Kasumi-1 (cell line): ENCODE measurements at regions not wholly inside any gene's neighbourhood (a gene's known extent, or its start where the extent isn't known, plus 50 kb on each side); places are given as distances from the start of the nearest gene placed in this dataset.

Experiments
- DNase-seq, 2 experiments: peaks; one replicate each; lab custom pipeline; 2025; lab: John Stamatoyannopoulos, UW

GRCh38 chr6:170031684-170032121 lies 259.2 kb downstream of the DLL1 start:
- DNase-seq = no peak

- no peak for DNase-seq
Measured at GRCh38 chr6:170030821-170031471, 259.9 kb downstream of the DLL1 start.

- DNase-seq = no peak
Measured at GRCh38 chr6:170030284-170030815, 260.5 kb downstream of the DLL1 start.

- no peak for DNase-seq
Measured at GRCh38 chr6:170029416-170030283, 261.2 kb downstream of the DLL1 start.

GRCh38 chr6:170028629-170029345 lies 262.1 kb downstream of the DLL1 start:
- no peak for DNase-seq

GRCh38 chr6:170027647-170028043 lies 263.2 kb downstream of the DLL1 start:
- no peak for DNase-seq

- DNase-seq = no peak
Measured at GRCh38 chr6:170026751-170027646, 263.9 kb downstream of the DLL1 start.

GRCh38 chr6:170025935-170026750 lies 264.7 kb downstream of the DLL1 start:
- DNase-seq = no peak

GRCh38 chr6:170025341-170025911 lies 265.5 kb downstream of the DLL1 start:
- no peak for DNase-seq

- DNase-seq = no peak
Measured at GRCh38 chr6:170024940-170025339, 265.9 kb downstream of the DLL1 start.

- DNase-seq = no peak
Measured at GRCh38 chr6:170023620-170024521, 267.0 kb downstream of the DLL1 start.

- no peak for DNase-seq
Measured at GRCh38 chr6:170022827-170023619, 267.9 kb downstream of the DLL1 start.

- no peak for DNase-seq
Measured at GRCh38 chr6:170022291-170022722, 268.6 kb downstream of the DLL1 start.

- DNase-seq = no peak
Measured at GRCh38 chr6:170021579-170021978, 269.3 kb downstream of the DLL1 start.

- no peak for DNase-seq
Measured at GRCh38 chr6:170019818-170020583, 268.6 kb downstream of the ERMARD start.

- DNase-seq = no peak
Measured at GRCh38 chr6:170018936-170019817, 267.8 kb downstream of the ERMARD start.
